Heart left ventricle (tissue), 16 donors: ENCODE measurements at regions not wholly inside any gene's neighbourhood (a gene's known extent, or its start where the extent isn't known, plus 50 kb on each side); places are given as distances from the start of the nearest gene placed in this dataset.

Experiments used
- ATAC-seq, 4 donors: fragments of 200-7000 bp; cut with Tn5 transposase; one replicate each; pipeline ENCODE4 v1.9.1; 2020 to 2022; ENCODE audit warnings: moderate library complexity in 4 of 4, mild to moderate bottlenecking in 3 of 4, moderate number of reproducible peaks in 1 of 4
- DNase-seq, 5 donors: peaks; one replicate each; pipeline ENCODE4 v3.0.0-alpha.2; 2020
- H3K27ac ChIP-seq, 12 donors: fragments of 200-600 bp; sonication (generic) in 4 of 12; one replicate each; pipeline versions ENCODE4 v1.5.0 to v1.8.0; 2016 to 2022; ENCODE audit warnings: mild to moderate bottlenecking in 2 of 12
- H3K27me3 ChIP-seq, 9 donors: fragments of 200-600 bp; sonication (generic) in 2 of 9; one replicate each; pipeline versions ENCODE4 v1.5.1 to v1.8.0; 2016 to 2022; ENCODE audit warnings: mild to moderate bottlenecking in 3 of 9
- H3K36me3 ChIP-seq, 9 donors: fragments of 200-600 bp; sonication (generic) in 2 of 9; one replicate each; pipeline versions ENCODE4 v1.5.0 to v1.8.0; 2018 to 2022; ENCODE audit warnings: mild to moderate bottlenecking in 2 of 9
- H3K4me1 ChIP-seq, 12 donors: fragments of 200-600 bp; sonication (generic) in 4 of 12; one replicate each; pipeline versions ENCODE4 v1.5.0 to v1.8.0; 2016 to 2022; ENCODE audit warnings: mild to moderate bottlenecking in 3 of 12
- H3K4me3 ChIP-seq, 12 donors: fragments of 200-600 bp; sonication (generic) in 4 of 12; one replicate each; pipeline versions ENCODE4 v1.5.0 to v1.8.0; 2017 to 2022; ENCODE audit warnings: mild to moderate bottlenecking in 9 of 12, moderate library complexity in 4 of 12
- H3K9me3 ChIP-seq, 12 donors: fragments of 200-600 bp; sonication (generic) in 4 of 12; one replicate each; pipeline versions ENCODE4 v1.5.0 to v1.8.0; 2016 to 2022; ENCODE audit warnings: mild to moderate bottlenecking in 1 of 12
- CTCF ChIP-seq, 12 donors: fragments of 200-600 bp; sonication (generic) in 4 of 12; IDR thresholded peaks; one replicate each; pipeline versions ENCODE4 v1.5.0 to v1.8.0; 2018 to 2022; ENCODE audit warnings: antibody characterized with exemption in 12 of 12, mild to moderate bottlenecking in 5 of 12
- POLR2A ChIP-seq, 2 donors: fragments of 450-650 bp; IDR thresholded peaks; one replicate each; pipeline ENCODE4 v1.6.1; 2017; ENCODE audit warnings: antibody characterized with exemption in 2 of 2, mild to moderate bottlenecking in 2 of 2, moderate library complexity in 2 of 2
- WGBS, 4 donors: extraction: QIAGEN DNeasy Blood & Tissue Kit in 2 of 4; methylation state at CpG; one replicate each; pipeline versions ENCODE4 v1.1.5 to v1.1.7; 2013 to 2018; 5-methylcytosine and 5-hydroxymethylcytosine counted together
- intact Hi-C, 10 donors: fragments of 100-400 bp; cut with DNase I; formaldehyde crosslinking; loops; one replicate each; pipeline versions ENCODE4 v1.11.1 to v1.14.2; 2022
- donor health status: ischemic (EF 13 %, LVEDD 7.1; RV severe dilation, severe dysfunction).
- donor health status: healthy with polysubstance abuse.
- donor health status: DM: no; HTN: yes; CAD: no.
- donor health status: DM: no; HTN: no; CAD: no.
- donor health status: ischemic (EF 25% LVEDD 6.9; RV normal size, moderate dysfunction).
- donor health status: ischemic (EF 25% LVEDD 5.7; RV mildly dilated, moderate dysfunction).
- donor health status: healthy.
- donor health status: DM: yes; HTN: yes; CAD: no.
- donor health status: ischemic (EF 35%, LVEDD 5.7; RV mildly dilated, moderate dysfunction).
- donor health status: nonischemic (EF 11% LVEDD 7.7; RV severe dilation, severe dysfunction).
- donor health status: DM: yes; HTN: yes; CAD: no.
- donor health status: PGD.
- donor health status: ischemic (EF 29% LVEDD 5.4; RV normal size, mild dysfunction).
- donor health status: nonischemic (EF 23%, LVEDD 6.1; RV moderate dilation, normal function).

- TF ChIP-seq CTCF (IDR thresholded peaks at IDR 0.05) = no peak
- Histone ChIP-seq H3K27ac (peak overlapping the region in 2 of 12 donors; percentile 13 to 29), H3K4me3 (no peak overlapping the region), H3K27me3 (no peaks in the 10 kb centered on the region), H3K36me3 (no peaks in the 10 kb centered on the region), H3K4me1 (peaks cover 0 to 16% (median 2%) of the 10 kb centered on the region in 12 donors), H3K9me3 (no peaks in the 10 kb centered on the region)
- no peak for DNase-seq
- 84 to 93% (median 91%) methylated on average over 12 to 13 of the region's 13 CpGs for WGBS, 4 donors
- ATAC-seq = no peak
- intact Hi-C loops = loop anchor here (2.0 to 10.0 kb wide), 19 partner anchors 111 to 911 kb away; partner anchors contain the start of genes KATNAL1 (in 1 of the 10) and USPL1 (in 1 of the 10)
Measured at GRCh38 chr13:30133554-30133912, 173.8 kb downstream of the KATNAL1 start.

DNA sequence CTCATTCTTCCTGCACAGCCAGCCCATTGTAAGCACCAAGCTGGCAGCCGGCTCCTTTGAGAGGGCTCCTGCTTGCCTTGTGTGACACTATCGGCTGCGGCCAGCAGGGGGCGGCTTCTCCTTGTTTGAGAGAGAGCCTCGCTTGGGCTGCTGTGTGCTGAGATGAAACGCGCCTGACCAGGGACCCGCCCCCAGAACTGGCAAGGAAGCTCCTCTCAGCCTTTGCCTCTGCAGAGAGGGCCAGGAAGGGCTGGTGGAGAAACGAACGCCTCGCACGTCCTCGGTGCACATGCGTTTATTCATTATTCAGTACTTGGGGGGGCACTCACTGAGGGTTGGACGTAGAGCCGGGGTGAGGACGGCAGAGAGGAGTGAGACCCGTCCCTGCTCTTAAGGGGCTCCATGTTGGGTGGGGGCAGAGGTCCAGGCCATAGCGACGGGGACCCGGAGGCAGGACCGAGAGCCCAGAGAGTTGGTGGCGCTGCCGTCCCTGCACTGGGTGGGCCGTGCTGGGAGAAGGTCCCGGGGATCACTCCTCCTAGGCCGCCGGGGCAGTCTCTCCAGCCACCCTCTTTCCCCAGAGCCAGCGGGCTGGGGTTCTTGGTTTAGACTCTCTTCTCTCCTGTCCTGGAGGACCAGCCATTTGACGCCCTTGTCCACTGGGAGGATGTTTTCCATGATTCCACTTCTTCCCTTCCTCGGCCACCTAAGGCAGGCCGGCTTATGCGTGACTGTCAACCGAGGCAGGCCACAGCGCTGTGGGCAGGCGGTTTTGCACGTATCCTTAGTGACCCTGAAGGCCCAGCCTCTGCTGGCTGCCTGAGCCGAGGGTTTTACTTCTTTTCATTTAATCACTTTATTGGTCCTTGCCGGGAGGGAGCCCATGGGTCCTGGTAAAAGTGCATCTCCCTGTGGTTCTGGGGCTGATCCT, 174.5 kb downstream of the KATNAL1 start:
- WGBS, 4 donors = 54 to 59% (median 57%) methylated on average over 34 to 39 of the region's 39 CpGs
- peak; percentile 93 to 98 (median 96) for DNase-seq
- ATAC-seq = peak; percentile 88 to 98 (median 96)
- Histone ChIP-seq H3K4me1 (peaks cover 0 to 16% (median 2%) of the 10 kb centered on the region in 12 donors), H3K9me3 (no peaks in the 10 kb centered on the region), H3K27me3 (no peaks in the 10 kb centered on the region), H3K27ac (peak overlapping the region in 1 of 12 donors; percentile 29), H3K36me3 (no peaks in the 10 kb centered on the region), H3K4me3 (peak overlapping the region in 1 of 12 donors; percentile 3)
- intact Hi-C loops = loop anchor here (2.0 to 10.0 kb wide), 19 partner anchors 112 to 912 kb away; partner anchors contain the start of genes KATNAL1 (in 1 of the 10) and USPL1 (in 1 of the 10)
- TF ChIP-seq POLR2A (IDR thresholded peaks at IDR 0.05) (no peak), CTCF (IDR thresholded peaks at IDR 0.05) (peak; percentile 87 to 98 (median 92))

DNA sequence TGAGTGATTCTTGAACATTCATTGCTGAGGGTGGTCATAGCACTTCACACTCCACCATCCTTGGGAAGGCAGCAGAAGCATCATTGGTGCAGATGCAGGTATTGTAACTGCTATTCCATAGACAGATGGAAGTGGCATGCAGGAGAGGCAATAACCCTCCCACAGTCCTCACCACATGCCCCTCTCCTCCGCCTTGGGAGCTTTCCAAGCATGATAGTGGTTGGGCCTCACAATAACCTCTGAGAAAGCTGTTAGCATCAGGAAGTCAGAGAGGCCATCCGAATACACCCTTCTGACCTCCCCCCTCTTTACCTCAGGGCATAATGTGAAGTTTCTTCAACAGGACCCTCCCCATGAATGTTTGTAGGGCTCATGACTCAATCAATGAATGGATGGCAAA, 177.9 kb downstream of the KATNAL1 start:
- no peak overlapping the region for H3K27ac ChIP-seq
- no peaks in the 10 kb centered on the region for H3K9me3 ChIP-seq
- peaks cover 0 to 16% (median 4%) of the 10 kb centered on the region in 12 donors for H3K4me1 ChIP-seq
- intact Hi-C loops = loop anchor here in 1 of 10 donors (5.0 kb wide), 1 partner anchor 328 kb away; no protein-coding TSS in a partner anchor
- DNase-seq (no peak), ATAC-seq (no peak)
- WGBS, 4 donors = 83 to 92% (median 86%) methylated on average over 2 of the region's 2 CpGs
- H3K27me3 ChIP-seq = no peaks in the 10 kb centered on the region
- TF ChIP-seq POLR2A (IDR thresholded peaks at IDR 0.05) (no peak), CTCF (IDR thresholded peaks at IDR 0.05) (no peak)
- H3K36me3 ChIP-seq = no peaks in the 10 kb centered on the region
- H3K4me3 ChIP-seq = no peak overlapping the region

- intact Hi-C loops = loop anchor here in 1 of 10 donors (5.0 kb wide), 1 partner anchor 329 kb away; no protein-coding TSS in a partner anchor
- TF ChIP-seq CTCF (IDR thresholded peaks at IDR 0.05) (no peak), POLR2A (IDR thresholded peaks at IDR 0.05) (no peak)
- Histone ChIP-seq H3K27ac (no peak overlapping the region), H3K27me3 (no peaks in the 10 kb centered on the region), H3K4me1 (peaks cover 0 to 14% (median 4%) of the 10 kb centered on the region in 12 donors), H3K4me3 (no peak overlapping the region), H3K36me3 (no peaks in the 10 kb centered on the region), H3K9me3 (no peaks in the 10 kb centered on the region)
- no peak for ATAC-seq
- 80 to 91% (median 88%) methylated on average over 2 of the region's 2 CpGs for WGBS, 4 donors
- no peak for DNase-seq
Measured at GRCh38 chr13:30128591-30128990, 178.8 kb downstream of the KATNAL1 start.
